NCI-H748 (cell line): ENCODE measurements at regions not wholly inside any gene's neighbourhood (a gene's known extent, or its start where the extent isn't known, plus 50 kb on each side); places are given as distances from the start of the nearest gene placed in this dataset.
"Not testable (repeated sequence)": the region's sequence is repeated elsewhere in the genome, so short reads cannot be mapped to it uniquely, and the experiment has no call there.

Experiments used
- DNase-seq: peaks from one replicate; lab custom pipeline; 2025; ENCODE audit not compliant: unreplicated experiment; lab: John Stamatoyannopoulos, UW

DNA sequence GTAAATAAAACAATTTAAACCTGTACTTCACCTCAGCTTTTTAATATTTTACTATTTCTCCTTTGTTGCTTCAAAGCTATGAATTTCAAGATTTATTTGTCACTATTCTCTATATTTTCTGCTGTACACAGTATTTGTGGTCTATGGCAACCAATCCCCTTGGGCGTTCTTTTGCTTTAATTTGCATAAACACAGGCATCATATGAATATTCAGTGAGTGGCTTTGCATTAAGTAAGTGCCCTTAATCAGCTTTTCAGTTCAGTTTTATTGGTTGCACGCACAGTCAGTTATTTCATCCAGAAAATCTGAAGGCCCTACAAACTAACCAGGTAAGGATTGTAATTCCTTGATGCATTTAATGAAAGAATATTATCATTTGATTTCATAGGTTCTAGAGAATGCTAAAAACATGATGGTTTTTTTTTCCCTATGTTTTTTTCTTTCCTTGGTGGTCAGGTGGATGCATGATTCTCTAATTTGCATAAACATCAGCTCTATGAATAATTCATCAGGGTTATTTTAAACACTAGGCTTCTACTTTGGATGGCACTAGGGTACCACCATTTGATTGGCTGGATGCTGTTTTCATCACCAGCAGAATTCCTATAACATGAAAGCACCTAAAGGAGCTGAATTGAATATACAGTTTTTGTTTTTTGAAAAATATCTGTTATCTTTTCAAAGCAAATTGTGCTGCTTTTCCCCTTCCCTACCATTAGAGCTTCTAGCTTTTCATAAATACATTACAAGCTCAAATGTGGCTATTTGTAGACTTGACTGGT, 249.2 kb upstream of the CCNH start:
- DNase-seq = no peak

DNA sequence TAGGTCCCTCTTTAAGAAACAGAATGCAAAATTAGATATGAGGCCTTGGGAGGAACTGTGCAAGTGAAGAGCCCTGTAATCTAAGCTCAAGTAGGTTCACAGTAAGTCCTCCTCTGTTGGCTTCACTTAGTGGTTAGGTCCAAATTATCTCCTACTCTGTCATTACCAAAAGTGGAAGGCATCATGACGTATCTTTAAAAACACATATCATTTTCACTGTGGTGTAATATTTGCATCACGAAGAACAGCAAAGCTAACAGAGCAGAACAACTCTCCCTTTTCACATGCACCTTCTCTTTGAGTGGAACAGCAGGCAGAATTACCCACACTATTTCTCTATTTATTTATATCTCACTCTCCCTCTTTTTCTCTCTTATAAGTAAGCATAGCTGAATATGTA, 240.5 kb upstream of the CCNH start:
- DNase-seq = no peak

DNA sequence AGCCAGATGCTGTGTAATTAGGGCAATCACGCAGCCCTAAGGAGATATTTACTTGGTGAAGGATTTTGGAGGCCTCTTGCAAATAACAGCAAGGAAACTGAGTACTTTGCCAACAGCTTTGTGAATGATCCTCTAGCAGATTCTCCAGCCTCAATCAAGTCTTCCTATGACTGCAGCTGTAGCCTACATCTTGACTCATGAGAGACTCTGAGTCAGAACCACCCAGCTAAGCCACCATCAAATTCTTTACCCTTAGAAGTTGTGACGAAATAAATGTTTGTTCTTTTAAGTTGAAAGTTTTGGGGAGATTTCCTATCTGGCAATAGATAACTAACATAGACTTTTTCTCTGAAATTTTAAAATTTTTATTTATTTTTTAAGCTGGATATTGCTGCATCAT, 237.6 kb upstream of the CCNH start:
- no peak for DNase-seq

GRCh38 chr5:87649455-87649854, 236.7 kb upstream of the CCNH start:
- DNase-seq = no peak

DNA sequence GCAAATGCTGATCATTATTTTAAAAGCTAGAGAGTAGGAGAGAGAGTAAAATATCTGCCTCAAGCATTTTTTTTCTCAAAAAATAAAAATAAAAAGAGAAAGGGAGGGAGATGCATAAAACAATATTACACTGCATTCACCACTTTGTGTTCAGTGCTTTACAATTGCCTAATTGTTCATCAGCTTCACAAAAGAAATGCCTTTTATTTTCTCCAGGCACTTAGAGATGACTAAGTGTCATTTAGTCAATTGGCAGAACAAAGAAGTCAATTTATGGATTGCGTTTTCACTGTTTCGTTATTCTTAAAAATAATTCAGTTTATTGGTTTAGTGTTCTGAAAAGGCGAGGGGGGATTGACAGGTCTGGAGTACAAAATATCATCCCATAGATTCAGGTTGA, 232.5 kb upstream of the CCNH start:
- peak; percentile 69 for DNase-seq

DNA sequence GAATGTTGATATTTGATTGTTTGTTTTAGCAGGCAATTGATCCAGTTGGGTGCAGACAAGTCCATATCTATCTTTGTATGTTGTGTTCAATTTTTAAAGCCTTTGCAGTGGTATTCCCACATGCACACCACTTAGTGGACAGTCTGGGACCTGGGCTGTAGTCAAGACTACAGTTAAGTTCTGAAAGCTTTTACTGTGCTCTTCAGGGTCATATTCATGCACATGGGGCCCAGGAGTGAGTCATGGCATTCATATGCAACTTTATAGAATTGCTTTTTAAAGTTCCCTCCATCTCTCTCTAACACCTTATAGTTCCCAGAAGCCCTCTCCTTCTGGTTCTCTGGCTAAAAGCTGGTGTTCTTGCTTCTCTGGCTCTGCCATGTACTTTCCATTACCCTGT, 228.2 kb upstream of the CCNH start:
- no peak for DNase-seq

DNA sequence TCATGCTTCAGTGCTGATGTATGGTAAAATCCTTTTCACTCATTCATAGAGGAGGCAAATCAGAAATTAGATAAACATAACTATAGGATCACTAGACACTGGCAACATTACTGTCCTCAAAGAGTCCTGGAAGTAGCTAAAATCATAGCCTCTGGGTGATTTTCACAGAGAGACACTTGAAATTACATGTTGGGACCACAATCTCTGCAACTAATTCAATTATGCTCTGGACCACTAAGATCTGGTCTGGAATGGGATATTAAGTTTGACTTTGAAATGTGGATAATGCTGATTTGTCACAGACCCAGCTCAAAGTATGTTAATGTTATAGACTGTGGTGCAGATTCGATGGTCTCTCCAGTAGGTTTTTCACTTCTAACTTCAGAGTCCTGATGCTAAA, 214.6 kb upstream of the CCNH start:
- no peak for DNase-seq

GRCh38 chr5:87608385-87608784, 195.7 kb upstream of the CCNH start:
- DNase-seq = no peak

DNA sequence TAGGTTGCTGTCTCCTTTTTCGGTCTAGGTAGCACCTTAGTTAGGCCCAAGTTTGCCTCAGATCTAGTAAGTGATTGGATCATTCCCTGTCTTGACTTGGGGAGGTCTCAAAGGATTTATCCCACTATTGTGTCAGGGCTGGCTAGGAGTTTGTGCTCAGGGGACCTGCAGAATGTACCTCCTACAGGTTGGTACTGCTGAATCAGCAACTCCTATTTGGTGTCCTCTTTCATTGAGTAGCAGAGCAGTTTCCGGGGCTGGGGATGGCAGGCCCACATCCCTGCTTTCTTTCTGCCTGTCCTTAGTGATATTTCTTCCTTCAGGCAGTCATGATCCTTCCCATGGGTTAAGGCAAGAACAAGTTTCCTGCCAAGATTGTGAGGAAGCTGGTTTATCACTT, 192.9 kb upstream of the CCNH start:
- no peak for DNase-seq

GRCh38 chr5:87599778-87600177, 187.0 kb upstream of the CCNH start:
- no peak for DNase-seq

DNA sequence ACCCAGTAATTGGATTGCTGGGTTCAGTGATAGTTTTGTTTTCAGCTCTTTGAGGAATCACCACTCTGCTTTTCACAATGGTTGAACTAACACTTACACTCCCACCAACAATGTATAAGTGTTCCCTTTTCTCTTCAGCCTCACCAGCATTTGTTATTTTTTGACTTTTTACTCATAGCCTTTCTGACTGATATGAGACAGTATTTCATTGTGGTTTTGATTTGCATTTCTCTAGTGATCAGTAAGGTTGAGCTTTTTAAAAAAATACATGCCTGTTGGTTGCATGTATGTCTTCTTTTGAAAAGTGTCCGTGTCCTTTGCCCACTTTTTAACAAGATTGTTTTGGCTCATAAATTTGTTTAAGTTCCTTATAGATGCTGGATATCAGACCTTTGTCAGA, 185.7 kb upstream of the CCNH start:
- no peak for DNase-seq

- no peak for DNase-seq
These were observed 181.8 kb upstream of the CCNH start for GRCh38 chr5:87594566-87594965.

GRCh38 chr5:87589587-87589986, 176.9 kb upstream of the CCNH start:
- no peak for DNase-seq

- no peak for DNase-seq
These were observed 175.6 kb upstream of the CCNH start for GRCh38 chr5:87588316-87588715.

- DNase-seq = not testable (repeated sequence)
These were observed 171.0 kb upstream of the CCNH start for GRCh38 chr5:87583704-87584103.

DNA sequence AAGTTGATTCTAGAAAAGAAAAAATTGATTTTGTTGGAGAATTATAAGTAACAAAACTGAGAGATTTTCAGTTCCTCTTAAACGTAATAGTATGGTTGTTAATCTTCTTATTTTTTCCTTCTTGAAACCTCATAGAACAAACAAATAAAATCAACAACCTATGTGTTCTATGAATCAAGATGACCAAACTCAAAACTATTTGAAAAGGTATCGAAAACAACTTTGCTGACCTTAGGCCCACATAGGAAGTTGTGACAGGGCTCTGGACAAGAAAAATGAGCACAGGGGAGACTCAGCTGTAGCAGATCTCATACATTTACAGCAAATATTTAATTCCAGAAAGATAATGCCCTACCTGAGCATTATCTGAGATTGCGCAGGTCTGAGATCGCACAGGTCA, 169.4 kb upstream of the CCNH start:
- DNase-seq = no peak

GRCh38 chr5:87581661-87582060, 168.9 kb upstream of the CCNH start:
- no peak for DNase-seq

DNA sequence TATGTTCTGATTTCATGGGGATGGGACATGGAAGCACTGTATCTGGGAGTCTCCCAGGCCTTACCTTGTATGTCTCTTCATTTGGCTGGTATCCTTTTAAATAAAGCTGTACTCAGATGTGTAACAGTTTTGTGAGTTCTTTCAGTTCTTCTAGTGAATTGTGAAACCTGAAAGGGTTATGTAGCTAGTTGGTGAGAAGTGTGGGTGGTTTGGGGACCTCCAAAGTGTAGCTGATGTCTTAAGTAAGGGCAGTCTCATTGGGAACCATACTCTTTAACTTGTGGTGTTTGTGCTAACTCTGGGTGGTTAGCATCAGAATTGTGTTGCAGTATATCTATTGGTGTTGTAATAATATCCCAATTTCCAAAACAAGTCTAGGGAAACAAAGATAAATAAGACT, 166.9 kb upstream of the CCNH start:
- no peak for DNase-seq

GRCh38 chr5:87576867-87577266, 164.1 kb upstream of the CCNH start:
- no peak for DNase-seq

DNA sequence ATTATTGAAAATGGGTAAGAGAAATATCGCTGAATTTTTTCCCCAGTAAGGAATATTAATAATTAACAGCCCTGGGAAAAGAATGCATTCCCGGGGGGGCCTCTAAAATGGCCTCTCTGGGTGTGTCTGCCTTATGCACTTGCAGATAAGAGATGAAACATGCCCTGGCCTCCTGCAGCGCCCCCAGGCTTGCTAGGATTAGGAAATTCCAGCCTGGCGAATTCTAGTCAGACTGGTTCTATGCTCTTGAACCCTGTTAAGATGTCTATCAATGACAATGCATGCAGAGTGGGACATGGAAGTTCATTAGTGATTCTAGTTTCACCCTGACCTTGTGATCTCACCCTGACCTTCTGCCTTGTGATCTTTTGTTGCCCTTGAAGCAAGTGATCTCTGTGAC, 163.6 kb upstream of the CCNH start:
- not testable (repeated sequence) for DNase-seq

- DNase-seq = no peak
These were observed 161.4 kb upstream of the CCNH start for GRCh38 chr5:87574106-87574505.

DNA sequence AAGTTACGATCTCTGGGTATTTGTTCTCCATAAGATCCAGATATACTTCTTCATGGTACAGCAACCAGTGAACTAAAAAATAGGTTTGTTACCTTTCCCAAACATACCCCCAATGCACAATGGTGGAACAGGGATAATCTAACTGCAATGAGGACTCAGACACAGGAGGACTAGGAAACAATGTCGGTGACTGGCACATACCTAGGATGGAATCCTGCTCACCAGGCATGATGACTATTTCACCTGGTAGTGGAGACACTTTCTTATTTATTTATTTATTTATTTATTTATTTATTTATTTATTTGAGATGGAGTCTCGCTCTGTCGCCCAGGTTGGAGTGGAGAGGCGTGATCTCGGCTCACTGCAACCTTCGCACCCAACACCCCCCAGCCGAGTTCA, 159.9 kb upstream of the CCNH start:
- no peak for DNase-seq

- DNase-seq = no peak
These were observed 159.4 kb upstream of the CCNH start for GRCh38 chr5:87572090-87572489.
